Fibroblast of mammary gland (primary cell): ENCODE measurements at regions not wholly inside any gene's neighbourhood (a gene's known extent, or its start where the extent isn't known, plus 50 kb on each side); places are given as distances from the start of the nearest gene placed in this dataset.

Source experiments
- DNase-seq: peaks from one replicate; pipeline ENCODE4 v3.0.0-alpha.2; 2010; ENCODE audit warnings: low read depth
- H3K4me3 ChIP-seq: 2 replicates; pipeline ENCODE4 v1.5.1; 2011; ENCODE audit warnings: low read depth, mild to moderate bottlenecking, low read length, moderate library complexity; ENCODE audit not compliant: control insufficient read depth
- TF ChIP-seq, protein P1 (sequence below): conservative IDR thresholded peaks from 2 replicates; pipeline ENCODE4 v1.5.1; 2011; ENCODE audit warnings: low read depth, low read length, inconsistent platforms; ENCODE audit not compliant: control insufficient read depth, insufficient read depth

DNA sequence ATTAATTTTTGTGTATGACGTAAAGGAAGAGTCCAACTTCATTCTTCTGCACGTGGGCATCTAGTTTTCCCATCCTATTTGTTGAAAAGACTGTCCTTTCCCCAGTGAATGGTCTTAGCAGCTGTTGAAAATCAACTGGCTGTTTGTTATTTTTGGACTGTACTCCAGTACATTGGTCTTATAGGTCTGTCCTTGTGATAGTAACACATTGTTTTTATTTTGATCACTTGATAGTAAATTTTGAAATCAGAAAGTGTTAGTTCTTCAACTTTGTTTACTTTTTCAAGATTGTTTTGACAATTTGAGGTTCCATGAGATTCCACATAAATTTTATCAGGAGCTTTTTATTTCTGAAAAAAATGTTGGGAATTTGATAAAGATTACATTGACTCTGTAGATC lies 280.2 kb upstream of the FOXQ1 start:
- TF ChIP-seq, protein P1, sequence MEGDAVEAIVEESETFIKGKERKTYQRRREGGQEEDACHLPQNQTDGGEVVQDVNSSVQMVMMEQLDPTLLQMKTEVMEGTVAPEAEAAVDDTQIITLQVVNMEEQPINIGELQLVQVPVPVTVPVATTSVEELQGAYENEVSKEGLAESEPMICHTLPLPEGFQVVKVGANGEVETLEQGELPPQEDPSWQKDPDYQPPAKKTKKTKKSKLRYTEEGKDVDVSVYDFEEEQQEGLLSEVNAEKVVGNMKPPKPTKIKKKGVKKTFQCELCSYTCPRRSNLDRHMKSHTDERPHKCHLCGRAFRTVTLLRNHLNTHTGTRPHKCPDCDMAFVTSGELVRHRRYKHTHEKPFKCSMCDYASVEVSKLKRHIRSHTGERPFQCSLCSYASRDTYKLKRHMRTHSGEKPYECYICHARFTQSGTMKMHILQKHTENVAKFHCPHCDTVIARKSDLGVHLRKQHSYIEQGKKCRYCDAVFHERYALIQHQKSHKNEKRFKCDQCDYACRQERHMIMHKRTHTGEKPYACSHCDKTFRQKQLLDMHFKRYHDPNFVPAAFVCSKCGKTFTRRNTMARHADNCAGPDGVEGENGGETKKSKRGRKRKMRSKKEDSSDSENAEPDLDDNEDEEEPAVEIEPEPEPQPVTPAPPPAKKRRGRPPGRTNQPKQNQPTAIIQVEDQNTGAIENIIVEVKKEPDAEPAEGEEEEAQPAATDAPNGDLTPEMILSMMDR: no peak
- H3K4me3 ChIP-seq: no peak overlapping the region
- DNase-seq: peak; percentile 15

DNA sequence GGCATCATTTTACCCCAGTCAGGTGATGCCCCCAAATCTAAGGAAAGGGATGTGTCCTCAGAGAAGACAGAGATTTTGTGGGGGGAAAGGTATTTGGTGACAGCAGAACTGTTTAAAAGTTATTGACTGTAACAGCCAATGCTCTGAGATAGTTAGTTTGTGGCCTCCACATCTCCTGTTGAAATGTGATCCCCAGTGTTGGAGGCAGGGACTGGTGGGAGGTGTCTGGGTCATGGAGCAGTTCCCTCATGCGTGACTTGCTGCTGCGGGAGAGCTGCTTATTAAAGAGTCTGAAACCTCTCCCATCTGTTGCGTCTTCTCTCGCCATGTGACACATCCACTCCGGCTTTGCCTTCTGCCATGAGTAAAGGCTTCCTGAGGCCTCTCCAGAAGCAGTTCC lies 282.8 kb upstream of the FOXQ1 start:
- no peak for DNase-seq
- no peak overlapping the region for H3K4me3 ChIP-seq
- TF ChIP-seq, protein P1: no peak

DNA sequence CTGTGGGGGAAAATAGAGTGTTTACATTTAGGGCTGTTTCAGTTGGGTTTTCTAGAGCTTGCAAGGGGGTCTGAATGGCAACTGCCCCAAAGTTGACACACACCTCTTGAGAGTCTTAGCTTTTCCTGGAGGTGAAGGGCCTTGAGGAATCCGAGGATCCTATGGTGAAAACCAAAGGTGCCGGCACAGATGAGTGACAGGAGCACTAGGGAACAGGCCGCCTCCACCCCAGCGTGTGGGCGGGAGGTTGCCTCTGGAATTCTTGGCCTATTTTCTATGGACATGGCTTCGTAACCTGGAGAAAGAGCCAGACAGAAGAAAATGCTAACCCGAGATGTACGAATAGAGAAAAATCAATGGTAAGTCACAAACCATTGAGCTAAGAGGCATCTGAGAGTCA lies 283.2 kb upstream of the FOXQ1 start:
- no peak for DNase-seq

DNA sequence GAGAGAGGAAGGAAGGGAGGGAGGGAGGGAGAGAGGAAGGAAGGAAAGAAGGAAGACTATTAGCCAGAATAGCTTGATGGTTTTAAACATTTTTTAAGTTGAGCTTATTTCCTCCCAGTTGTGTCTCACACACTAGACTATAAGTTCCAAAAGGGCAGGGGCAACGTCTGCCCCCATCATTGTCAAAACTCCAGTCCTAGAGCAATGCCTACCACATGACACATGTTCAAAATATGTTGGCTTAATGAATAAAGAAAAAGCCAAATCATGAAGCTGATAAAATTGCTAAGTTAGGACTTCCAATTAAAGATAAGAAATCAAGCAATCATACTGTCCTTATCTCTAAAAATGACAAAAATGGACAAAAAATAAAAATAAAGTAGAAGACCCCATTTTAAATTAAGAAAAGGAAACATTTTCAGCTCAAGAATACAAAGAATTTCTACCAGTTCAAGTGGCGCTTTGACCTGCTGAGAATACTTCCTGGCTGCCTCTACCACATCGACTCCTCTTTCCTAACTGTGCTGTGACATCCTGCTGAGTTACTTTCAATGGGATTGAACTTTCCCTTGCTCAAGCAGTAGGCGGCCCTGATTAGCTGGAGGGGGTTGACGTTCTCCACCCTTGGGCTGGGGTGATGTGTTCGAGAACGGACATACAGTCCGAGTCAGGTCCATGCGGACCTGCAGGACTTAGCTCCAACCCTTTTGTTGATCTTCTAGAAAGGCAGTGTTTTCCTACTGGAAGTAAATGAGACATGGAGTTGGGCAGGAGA lies 283.9 kb upstream of the FOXQ1 start:
- no peak overlapping the region for H3K4me3 ChIP-seq
- TF ChIP-seq, protein P1: no peak
- DNase-seq: no peak

More for the DNA sequence above, 283.2 kb upstream of the FOXQ1 start:
- H3K4me3 ChIP-seq: no peak overlapping the region
- TF ChIP-seq, protein P1: no peak

DNA sequence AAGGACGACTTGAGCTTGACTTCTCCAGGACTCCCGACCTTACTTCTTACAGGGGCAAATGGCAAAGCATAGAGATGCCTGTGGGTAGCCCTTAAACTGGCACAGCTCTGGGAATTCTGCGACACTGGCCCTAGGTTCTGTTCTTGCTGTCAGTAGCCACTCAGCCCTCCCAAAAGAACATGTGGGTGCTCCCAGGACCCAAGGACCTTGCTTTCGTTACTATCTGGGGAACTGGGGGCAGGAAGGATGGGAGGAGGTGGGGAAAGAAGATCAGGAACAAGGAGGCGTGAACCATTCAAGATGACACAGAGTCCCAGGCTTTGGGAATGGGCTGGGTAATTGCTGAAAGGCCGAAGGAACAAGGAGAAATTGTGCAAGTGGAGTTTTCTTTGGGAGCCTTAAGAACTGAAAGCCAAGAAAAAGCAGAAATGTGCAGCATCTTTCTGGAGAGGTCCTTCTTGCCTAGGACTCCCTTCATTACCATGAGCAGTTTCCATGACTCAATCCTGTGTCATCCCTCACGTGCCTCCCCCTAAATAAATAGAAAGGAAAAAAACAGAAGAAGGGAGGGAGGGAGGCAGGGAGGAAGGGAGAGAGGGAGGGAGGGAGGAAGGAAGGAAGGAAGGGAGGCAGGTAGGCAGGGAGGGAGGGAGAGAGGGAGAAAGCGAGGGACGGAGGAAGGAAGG lies 284.6 kb upstream of the FOXQ1 start:
- TF ChIP-seq, protein P1: no peak
- no peak overlapping the region for H3K4me3 ChIP-seq
- DNase-seq: peak; percentile 81

DNA sequence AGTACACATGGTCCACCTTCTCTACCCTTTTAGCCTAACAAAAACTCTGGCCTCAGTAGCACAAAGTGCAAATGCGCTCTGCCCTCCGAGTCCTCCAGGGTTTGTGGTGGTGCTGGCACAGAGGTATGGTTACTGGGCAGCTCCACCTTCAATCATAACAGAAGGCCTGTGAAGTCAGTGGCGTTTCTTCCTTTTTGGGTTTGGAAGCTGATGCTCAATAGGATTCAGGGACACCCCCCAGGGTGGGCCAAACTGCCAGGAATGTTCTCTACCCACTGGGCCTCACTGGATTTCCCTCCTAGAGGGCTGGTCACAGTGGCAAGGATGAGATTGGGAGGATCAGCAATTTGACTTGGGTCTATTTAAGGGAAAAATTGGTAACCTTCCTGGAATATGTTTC lies 286.1 kb upstream of the FOXQ1 start:
- TF ChIP-seq, protein P1: no peak
- no peak overlapping the region for H3K4me3 ChIP-seq

More for the DNA sequence above, 286.1 kb upstream of the FOXQ1 start:
- no peak for DNase-seq
